ENCODE measurements at regions not wholly inside any gene's neighbourhood (a gene's known extent, or its start where the extent isn't known, plus 50 kb on each side); places are given as distances from the start of the nearest gene placed in this dataset.

DNA sequence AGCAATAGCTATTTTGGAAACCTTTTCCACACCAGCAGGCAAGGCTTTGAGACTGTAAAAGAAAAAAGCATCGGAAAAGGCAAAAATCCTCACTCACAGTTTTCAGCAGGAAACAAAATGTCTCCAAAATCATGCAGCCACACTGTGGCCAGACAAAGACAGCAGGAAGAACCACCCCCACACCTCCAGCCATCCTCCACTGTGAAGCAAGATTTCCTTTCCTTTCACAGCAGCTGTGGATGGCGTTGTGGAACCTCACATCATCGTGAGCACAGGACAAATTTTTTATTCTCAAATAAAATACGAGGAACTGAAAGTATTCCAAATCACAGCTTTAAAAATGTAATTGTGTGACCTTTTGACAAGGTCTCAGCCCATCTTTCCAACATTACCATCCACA is 351.7 kb upstream of the NOCT start:
- DNase-seq (ENCODE audit: low spot score) (no peak), ATAC-seq (ENCODE audit: low read depth) (no peak)
- TF ChIP-seq, protein P1, sequence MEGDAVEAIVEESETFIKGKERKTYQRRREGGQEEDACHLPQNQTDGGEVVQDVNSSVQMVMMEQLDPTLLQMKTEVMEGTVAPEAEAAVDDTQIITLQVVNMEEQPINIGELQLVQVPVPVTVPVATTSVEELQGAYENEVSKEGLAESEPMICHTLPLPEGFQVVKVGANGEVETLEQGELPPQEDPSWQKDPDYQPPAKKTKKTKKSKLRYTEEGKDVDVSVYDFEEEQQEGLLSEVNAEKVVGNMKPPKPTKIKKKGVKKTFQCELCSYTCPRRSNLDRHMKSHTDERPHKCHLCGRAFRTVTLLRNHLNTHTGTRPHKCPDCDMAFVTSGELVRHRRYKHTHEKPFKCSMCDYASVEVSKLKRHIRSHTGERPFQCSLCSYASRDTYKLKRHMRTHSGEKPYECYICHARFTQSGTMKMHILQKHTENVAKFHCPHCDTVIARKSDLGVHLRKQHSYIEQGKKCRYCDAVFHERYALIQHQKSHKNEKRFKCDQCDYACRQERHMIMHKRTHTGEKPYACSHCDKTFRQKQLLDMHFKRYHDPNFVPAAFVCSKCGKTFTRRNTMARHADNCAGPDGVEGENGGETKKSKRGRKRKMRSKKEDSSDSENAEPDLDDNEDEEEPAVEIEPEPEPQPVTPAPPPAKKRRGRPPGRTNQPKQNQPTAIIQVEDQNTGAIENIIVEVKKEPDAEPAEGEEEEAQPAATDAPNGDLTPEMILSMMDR (IDR thresholded peaks at IDR 0.05; ENCODE audit: poor library complexity, severe bottlenecking) = no peak
- Histone ChIP-seq H3K27ac (ENCODE audit: poor library complexity, severe bottlenecking) (no peak overlapping the region), H3K4me3 (ENCODE audit: severe bottlenecking) (no peak overlapping the region), H3K27me3 (ENCODE audit: insufficient read depth, poor library complexity, severe bottlenecking) (no peaks in the 10 kb centered on the region), H3K36me3 (ENCODE audit: low read depth) (no peaks in the 10 kb centered on the region), H3K9me3 (ENCODE audit: severe bottlenecking) (no peaks in the 10 kb centered on the region), H3K4me1 (ENCODE audit: insufficient read depth, poor library complexity, severe bottlenecking) (no peaks in the 10 kb centered on the region)

DNA sequence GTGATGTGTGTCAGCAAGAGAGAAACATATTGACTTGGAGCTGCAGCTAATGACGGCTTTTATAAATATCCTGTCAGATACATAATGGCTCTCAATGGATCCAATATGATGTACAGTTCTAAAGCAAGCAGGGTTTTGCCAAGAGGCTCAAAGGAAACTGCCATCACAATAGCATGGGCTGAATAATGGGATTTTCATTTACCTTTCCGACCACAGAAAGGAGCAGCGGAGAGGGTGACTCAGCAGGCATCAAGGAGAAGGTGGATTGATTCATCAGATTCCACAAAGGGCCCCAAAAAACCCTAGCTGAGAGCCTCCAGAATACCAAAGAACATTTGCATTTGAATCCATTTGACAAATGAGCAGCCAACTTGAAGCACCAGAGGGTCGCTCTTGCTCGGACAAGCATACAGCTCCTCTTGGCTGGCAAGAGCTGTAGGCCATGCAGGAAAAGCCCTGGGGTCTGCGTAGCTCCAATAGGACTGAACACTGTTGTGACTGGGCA is 355.7 kb upstream of the NOCT start:
- Histone ChIP-seq H3K27me3 (ENCODE audit: insufficient read depth, poor library complexity, severe bottlenecking) (no peaks in the 10 kb centered on the region), H3K27ac (ENCODE audit: poor library complexity, severe bottlenecking) (no peak overlapping the region), H3K36me3 (ENCODE audit: low read depth) (no peaks in the 10 kb centered on the region), H3K4me1 (ENCODE audit: insufficient read depth, poor library complexity, severe bottlenecking) (no peaks in the 10 kb centered on the region), H3K4me3 (ENCODE audit: severe bottlenecking) (no peak overlapping the region), H3K9me3 (ENCODE audit: severe bottlenecking) (no peaks in the 10 kb centered on the region)
- DNase-seq (ENCODE audit: low spot score) (no peak), ATAC-seq (ENCODE audit: low read depth) (peak; percentile 84)
- TF ChIP-seq, protein P1 (IDR thresholded peaks at IDR 0.05; ENCODE audit: poor library complexity, severe bottlenecking) = no peak

DNA sequence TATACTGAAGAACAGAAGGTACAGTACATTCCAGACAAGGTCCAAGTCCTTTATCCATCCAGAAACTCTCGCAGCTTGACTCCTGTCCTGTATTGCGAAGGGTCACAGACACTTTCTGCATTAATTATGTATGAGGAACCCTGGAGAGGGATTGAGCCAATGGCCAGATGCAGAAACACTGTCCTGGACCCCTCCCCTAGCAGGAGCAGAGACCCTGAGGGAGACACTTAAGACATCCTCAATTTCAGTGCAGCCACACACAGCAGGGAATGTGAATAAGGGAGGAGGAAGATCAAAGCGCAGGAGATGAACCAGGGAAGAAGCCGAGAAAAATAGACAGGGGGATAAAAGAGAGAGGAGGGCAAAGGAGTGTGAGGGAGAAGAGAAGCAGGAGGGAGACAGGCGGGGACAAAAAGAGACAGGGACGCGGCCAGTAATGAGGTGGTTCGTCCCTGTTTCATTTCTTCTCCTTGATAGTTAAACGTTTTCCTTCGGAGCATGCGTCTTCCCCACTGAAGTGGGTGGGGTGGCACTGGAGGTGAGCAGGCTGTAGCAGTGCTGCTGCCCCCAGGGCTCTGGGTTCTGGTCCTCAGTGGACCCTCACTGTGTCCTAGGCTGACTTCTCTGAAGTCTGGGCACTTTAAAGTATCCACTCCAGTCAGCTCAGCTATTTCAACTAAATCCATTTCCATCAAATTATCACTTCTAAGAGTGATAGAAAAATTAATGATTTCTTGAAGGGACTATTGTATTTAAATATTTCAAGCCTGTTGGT is 356.4 kb upstream of the NOCT start:
- Histone ChIP-seq H3K9me3 (ENCODE audit: severe bottlenecking) (no peaks in the 10 kb centered on the region), H3K4me3 (ENCODE audit: severe bottlenecking) (no peak overlapping the region), H3K27ac (ENCODE audit: poor library complexity, severe bottlenecking) (no peak overlapping the region), H3K27me3 (ENCODE audit: insufficient read depth, poor library complexity, severe bottlenecking) (no peaks in the 10 kb centered on the region), H3K36me3 (ENCODE audit: low read depth) (no peaks in the 10 kb centered on the region), H3K4me1 (ENCODE audit: insufficient read depth, poor library complexity, severe bottlenecking) (no peaks in the 10 kb centered on the region)
- DNase-seq (ENCODE audit: low spot score) (no peak), ATAC-seq (ENCODE audit: low read depth) (no peak)
- TF ChIP-seq, protein P1 (IDR thresholded peaks at IDR 0.05; ENCODE audit: poor library complexity, severe bottlenecking) = no peak

- Histone ChIP-seq H3K36me3 (ENCODE audit: low read depth) (no peaks in the 10 kb centered on the region), H3K4me1 (ENCODE audit: insufficient read depth, poor library complexity, severe bottlenecking) (no peaks in the 10 kb centered on the region), H3K27ac (ENCODE audit: poor library complexity, severe bottlenecking) (no peak overlapping the region), H3K9me3 (ENCODE audit: severe bottlenecking) (no peaks in the 10 kb centered on the region), H3K4me3 (ENCODE audit: severe bottlenecking) (no peak overlapping the region), H3K27me3 (ENCODE audit: insufficient read depth, poor library complexity, severe bottlenecking) (no peaks in the 10 kb centered on the region)
- no peak for ATAC-seq (ENCODE audit: low read depth)
- TF ChIP-seq, protein P1 (IDR thresholded peaks at IDR 0.05; ENCODE audit: poor library complexity, severe bottlenecking) = no peak
- DNase-seq (ENCODE audit: low spot score) = no peak
These were observed 357.1 kb upstream of the NOCT start for GRCh38 chr4:138658518-138658917.

DNA sequence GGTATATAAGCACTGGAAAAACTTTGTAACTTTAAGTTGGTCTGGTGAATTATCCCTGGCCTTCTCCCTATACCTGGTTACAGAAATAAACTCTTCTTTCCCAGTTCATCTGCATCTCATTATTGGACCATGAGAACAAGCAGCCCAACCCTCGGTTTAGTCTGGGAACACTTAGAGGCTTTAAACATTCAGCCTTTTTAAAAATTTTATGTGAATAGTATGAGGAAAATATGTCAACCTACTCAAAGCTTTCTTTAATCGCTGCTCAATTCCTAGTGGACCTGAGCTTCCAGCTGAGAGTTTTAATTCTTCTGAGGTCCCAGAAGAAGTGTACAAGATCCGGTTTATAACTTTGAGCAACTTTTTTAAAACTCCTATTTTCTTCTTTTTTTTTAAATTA is 358.6 kb upstream of the NOCT start:
- ATAC-seq (ENCODE audit: low read depth) (no peak), DNase-seq (ENCODE audit: low spot score) (no peak)
- H3K27me3 ChIP-seq (ENCODE audit: insufficient read depth, poor library complexity, severe bottlenecking) = no peaks in the 10 kb centered on the region
- H3K27ac ChIP-seq (ENCODE audit: poor library complexity, severe bottlenecking) = no peak overlapping the region
- no peaks in the 10 kb centered on the region for H3K4me1 ChIP-seq (ENCODE audit: insufficient read depth, poor library complexity, severe bottlenecking)
- no peaks in the 10 kb centered on the region for H3K9me3 ChIP-seq (ENCODE audit: severe bottlenecking)
- TF ChIP-seq, protein P1 (IDR thresholded peaks at IDR 0.05; ENCODE audit: poor library complexity, severe bottlenecking) = no peak
- H3K4me3 ChIP-seq (ENCODE audit: severe bottlenecking) = no peak overlapping the region
- H3K36me3 ChIP-seq (ENCODE audit: low read depth) = no peaks in the 10 kb centered on the region
